HG03060 (cell line): ENCODE measurements at regions not wholly inside any gene's neighbourhood (a gene's known extent, or its start where the extent isn't known, plus 50 kb on each side); places are given as distances from the start of the nearest gene placed in this dataset.

Experiments used
- ATAC-seq: cut with Tn5 transposase; IDR thresholded peaks from one replicate; pipeline ENCODE4 v1.9.1; 2021; ENCODE audit warnings: low read depth, moderate number of reproducible peaks; ENCODE audit not compliant: unreplicated experiment

DNA sequence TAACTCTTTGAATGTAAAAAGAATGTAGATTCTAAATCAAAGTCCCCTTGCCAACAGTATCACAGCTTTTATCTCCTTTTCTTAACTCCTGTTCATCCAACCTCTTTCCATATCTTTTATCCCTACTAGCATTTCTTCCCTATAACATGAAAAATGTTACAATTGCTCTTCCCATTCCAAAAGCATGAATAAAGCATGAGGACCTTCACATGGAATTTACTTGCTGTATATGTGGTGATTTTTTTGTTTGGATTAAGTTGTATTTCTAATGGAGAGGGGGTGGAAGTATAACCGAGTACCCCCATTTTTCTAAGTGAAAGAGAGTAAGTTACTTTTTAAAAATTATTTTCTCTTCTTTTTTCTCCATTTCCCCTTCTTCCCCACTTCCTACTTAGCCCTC is 94.9 kb upstream of the RBBP8 start:
- no peak for ATAC-seq

DNA sequence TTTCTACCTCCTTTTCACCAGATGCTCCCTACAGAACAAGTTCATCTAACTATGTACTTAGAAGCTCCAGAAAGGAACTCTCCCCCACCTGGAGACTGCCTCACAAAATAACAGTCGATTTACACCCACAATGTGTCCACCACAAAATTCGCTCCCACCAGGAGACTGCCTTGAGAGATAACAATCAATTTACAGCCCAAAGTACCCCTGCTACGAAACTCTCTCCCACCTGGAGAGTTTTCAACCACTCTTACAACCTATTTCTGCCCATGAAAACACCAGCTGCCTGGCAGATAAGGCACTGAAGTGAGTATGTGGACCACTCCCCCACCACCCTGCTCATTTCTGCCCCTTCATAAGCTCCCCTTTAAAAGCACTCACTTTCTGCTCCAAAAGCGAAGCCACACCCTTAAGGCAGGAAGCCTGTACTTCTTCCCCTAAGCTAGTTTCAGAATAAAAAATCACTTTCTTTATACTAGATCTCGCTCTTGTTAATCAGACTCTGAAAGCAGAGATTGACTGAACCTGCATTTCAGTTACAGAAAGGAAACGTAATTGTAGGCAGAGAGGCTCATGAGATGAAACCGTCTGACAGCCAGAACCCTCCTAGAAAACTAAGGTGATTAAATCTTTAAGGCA is 94.4 kb upstream of the RBBP8 start:
- no peak for ATAC-seq

DNA sequence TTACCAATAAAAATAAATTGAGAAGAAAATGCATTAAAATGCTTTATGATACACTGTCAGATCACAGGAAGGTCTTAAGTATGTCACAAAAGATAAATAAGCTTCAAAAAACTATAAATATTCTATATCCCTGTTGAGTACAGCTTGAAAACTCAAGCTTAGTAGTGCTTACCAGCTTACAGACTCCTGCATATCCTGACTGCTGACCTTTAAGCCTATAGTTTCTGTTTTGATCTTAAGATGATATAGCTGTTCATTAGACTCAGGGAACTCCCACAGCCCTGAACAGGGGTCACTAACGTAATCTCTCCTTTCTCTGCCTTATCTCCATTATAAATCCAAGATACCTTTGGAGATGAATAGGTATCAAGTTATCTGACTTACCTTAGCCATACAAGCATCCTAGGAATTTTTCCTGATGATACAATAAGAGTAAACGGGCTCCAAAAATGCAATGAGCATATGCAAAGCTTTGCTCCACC is 93.7 kb upstream of the RBBP8 start:
- no peak for ATAC-seq

DNA sequence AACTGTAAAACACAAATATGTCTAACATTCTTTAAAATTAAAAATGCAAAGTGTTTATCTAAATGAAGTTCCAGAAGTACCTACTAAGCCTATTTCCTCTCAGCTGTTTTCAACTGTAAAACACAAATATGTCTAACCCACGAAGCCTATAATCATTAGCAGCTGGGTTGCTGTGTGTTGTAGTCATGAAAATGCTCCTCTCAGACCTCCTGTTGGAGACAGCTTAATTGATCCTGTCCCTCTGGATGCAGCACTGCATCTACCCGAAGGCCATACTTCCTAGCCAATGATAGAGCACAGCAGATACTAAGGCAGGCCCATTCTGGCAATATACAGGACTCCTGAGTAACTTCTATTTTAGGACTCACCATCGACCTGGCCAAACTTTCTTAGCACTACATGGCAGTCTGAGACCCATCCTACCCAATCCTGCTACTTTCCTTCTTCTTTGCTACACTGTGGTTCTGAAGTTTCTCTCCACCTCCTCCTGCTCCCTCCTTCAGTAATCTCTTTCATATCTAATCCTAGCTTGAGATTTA is 92.5 kb upstream of the RBBP8 start:
- ATAC-seq = no peak

DNA sequence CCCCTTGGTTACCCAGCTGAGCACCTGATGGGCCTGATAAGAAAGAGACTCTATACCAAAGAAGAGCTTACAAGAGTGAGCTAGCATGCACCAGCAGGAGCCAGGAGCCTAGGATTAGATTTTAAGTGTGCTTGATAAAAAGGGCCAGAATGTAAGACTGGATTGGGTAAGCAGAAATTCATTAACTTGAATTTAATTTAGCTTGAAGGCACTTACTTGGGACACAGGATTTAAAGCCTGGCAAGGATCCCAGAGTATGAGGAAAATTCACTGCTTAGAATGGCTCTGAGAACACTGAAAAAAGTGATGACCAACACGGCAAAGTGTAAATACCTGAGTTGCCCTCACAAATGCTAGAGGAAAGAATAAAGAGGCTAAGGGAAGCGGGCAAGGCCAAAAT is 91.3 kb upstream of the RBBP8 start:
- no peak for ATAC-seq

DNA sequence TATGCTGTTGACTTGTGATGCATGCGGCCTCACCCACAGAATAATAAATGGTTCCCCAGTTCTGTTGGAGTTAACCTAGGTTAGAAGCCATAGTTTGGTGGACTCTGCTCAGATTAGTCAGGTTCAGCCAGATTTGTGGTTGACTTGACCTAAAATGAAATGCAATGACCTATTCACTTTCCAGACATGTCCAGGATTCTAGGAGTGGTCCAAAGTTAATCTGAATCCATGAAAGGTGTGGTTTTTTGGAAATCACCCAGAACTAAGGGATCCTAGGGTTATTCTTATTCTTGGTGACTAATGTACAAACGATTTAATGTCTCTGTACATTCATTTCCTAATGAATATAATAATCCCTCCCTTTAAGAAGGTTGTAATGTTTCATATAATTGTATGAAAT is 88.9 kb upstream of the RBBP8 start:
- ATAC-seq = no peak

DNA sequence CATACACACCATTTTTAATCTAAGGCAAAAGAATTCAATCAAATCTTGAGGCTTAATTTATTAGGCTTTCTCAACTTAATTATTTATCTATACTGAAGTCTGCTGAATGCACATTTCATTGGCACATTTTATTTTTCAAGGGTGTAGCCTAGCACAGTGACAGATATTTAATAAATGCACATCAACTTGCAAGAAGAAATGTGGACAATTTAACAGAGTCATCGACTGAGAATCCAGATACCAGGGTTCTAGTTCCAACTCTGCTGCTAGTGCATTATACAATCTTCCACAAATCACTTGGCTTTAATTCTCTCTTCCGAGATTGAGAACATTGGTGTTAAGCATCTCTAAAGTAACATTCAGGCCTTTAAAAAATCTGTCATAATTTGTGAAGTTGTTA is 88.5 kb upstream of the RBBP8 start:
- no peak for ATAC-seq

DNA sequence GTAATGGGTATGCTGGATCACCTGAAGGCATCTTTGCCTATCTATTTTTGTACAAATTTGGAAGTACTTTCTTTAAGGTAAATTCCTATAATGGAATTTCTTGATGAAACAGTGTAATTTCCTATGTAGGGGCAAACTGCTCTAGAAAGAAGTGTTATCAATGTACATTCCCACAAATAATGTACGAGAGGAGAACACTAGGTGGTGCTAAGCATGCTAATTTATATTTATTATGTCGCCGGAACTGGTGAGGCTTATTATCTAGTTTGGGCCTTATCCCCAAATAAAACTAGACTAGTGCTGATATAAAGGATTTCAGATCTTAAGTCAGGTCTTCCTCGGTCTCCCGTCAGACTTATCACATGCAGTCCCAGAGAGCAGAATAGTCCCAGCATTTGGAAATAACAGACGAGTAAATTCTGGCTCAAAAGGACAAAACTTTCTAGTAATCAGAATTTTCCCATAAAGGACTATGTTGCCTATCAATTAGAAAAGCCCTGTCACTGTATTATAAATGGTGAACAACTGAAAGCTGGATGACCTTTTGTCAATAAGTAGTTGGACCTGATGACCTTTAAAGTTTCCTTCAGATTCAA is 86.9 kb upstream of the RBBP8 start:
- ATAC-seq = no peak

DNA sequence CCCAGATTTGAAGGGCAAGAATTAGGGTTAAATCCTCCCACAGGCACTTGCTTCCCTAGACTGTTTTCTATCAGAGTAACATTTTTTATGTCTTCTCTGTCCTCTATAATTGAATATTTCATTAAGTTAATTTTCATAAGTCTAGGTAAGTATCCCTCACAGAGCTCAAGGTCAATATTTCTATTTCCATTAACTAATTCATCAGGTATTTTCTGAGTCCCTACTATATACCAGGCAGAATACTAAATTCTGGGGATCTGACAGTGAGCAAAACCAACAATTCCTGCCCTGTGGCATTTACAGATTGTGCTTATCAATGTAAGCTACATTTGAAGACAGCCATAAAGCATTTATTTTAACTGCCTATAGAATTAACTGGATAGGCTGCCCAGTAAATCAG is 86.4 kb upstream of the RBBP8 start:
- no peak for ATAC-seq

DNA sequence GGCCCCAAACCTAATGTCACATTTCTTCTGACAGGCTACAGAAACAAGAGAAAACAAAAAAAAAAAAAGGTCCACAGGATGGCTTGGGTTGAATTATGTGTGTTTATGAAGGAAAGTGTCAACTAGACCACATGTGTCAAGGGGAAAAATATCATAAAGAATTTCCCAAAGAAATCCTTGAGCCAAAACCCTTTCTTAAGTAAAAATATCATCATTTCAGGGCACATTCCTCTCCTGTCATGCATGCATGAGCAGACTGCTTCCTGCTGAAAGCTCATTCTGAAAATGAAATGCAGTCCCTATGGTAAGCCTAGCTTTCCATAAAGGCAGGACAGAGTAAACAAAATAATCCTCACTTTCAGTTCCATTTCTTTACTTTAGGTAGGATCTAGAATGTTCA is 85.7 kb upstream of the RBBP8 start:
- no peak for ATAC-seq

DNA sequence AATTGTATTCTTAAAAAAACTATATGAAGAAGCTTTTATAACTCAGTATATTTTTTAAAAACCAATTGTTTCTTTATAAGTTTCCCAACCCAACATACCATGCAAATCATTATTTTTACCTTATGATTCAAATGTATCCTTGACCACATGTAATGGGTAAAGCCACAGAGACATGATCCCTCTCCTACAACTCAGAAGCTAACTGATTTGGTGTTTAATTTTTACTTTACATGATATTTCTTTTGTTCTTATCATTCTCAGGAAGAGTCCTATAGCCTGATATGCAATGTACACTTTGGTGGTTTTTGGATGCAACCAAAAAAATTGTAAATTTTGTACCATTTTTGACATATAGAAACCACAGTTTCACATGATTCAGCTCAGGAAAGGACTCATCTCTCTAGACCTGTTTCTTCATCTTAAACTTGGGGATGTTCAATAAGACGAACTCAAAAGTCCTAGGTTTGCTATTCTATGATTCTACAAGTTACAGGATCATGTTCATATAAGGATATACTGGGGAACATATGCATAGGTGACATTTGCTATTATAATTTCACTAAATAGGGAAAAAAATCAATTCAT is 85.2 kb upstream of the RBBP8 start:
- no peak for ATAC-seq

DNA sequence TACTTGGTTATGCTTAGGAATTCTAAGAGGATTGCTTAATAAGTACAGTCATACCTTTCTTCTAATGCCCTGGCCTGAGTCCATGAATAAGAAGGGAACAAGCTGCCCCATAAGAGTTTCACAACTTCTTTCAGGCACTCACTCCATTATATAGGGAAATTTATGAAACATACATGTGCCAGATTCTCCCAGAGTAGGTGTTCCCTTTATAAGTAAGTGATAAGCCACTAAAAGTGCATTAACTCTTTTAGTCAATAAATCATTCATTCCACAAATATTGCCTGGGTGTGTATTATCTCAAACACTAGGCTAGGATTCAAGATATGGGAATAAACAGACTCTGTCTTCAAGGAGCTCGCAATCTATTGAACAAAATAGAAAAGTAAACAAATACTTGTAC is 84.5 kb upstream of the RBBP8 start:
- no peak for ATAC-seq

DNA sequence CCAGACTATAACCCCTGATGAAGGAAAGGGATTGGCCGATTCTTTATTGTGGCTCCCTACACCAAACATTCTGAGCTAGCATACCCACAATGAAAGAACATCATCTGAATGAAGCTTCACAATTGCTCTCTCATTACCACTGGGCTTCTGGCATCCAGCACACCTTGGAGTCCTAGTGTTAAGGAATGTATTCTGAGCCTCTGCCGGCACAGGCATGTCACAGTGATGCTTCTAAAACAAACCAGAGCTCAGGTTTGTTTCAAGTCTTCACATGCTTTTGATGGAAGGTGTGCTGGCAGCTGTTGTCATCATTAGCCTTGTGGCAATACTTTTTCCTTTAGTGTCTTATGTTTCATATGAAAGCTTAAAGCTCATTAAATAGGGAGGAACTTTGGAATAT is 76.3 kb upstream of the RBBP8 start:
- ATAC-seq = no peak

DNA sequence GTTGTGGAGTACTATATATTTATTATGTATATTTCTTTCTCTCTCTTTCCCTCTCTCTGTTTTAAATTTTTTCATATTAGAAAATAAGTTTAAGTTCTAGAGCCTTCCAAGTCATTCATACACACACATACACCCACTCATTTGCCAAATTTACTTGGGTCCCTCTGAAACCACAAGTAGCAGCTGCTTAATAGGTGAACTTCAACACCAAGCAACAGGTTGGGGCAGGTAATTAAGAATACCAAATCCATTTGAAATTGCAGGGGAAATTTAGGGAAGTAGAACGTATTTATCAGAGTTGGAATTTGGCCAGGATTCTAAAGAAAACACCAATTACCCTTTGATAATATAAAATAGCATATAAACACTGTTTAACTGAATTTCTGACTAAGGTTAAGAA is 75.0 kb upstream of the RBBP8 start:
- ATAC-seq = no peak

DNA sequence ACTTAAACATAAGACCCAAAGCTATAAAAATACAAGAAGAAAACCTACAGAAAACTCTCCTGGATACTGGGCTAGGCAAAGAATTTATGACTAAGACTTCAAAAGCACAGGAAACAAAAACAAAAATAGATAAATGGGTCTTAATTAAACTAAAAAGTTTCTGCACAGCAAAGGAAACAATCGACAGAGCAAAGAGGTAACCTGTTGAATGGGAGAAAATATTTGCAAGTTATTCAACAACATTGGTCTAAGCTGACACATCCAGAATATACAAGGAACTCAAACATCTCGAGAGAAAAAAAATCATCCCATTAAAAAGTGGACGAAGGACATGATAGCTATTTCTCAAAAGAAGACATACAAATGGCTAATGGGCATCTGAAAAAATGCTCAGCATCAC is 72.3 kb upstream of the RBBP8 start:
- ATAC-seq = no peak

DNA sequence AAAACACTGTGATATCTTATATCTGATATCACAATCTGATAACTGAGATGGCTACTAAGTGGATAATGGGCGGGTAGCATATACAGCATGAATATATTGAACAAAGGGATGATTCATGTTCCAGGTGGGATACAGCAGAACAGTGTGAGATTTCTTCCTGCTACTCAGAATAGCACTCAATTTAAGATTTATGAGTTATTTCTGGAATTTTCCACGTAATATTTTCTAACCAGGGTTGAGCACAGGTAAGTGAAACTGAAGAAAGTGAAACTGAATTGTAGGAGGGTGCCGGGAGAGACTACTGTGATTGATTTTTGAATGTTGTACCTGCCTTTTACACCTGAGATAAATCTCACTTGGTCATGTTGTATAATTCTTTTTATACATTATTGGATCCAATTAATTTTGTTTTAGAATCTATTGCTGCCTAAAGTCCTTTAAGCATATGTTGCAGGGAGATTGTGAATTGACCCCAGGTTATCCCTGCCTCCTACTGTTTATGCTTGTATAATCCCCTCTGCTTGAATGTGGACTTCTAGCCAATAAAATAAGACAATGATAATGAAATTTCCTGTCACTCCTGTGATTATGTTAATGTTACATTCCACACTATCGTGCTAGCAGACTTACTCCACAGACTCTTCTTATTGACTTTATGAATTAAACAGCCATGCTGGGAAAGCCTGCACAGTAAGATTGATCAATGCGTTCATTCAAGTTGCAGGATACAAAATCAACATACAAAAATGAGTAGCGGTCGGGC is 67.6 kb upstream of the RBBP8 start:
- ATAC-seq = no peak

DNA sequence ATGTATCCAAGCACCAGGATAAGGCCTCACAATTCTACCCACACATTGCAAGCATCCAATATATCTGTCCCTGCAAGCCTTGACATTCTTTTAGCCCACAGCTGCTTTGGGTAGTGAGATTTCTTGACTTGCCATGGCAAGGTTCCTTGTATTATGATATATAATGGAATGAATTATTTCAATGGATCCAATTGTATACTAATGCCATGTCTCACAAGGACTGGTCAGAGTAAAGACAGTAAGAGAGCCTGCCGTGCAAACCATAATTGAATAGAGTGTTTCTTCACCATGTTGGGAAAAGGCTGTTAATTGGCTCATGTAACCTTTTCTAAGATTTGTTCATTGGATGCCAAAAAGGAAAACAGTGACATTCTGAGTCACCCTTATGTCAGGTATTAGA is 64.3 kb upstream of the RBBP8 start:
- ATAC-seq = no peak

DNA sequence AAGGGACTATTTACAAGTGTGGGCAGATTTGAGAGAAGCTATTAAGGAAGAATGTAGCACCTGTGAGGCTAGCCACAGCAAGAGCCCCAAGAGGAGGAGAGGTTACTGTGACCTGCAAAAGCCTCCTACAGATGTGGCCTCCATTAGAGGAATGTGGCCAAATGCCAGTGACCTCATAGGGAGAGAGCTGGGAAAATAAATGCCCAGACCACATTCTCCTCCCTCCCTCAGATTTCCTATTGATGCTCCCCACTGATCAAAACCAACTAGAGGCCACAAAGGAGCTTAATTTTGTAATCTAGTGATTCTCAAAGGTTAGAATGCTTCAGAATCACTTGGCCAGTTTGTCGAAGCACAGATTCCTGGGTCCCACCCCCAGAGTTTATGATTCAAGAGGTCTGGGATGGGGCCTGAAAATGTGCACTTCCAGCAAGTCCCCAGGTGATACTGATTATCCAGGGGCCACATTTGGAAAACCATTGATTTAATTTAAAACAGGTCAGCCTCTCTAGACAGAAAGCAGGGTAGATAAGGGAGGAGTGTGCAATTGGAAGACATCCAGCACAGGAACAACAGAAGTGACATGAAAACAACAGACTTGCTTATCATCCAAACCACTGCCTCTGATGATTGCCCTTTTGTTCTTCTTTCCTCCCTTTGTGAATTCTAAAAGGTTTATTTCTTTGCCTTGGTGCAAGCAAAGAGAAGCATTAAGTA is 61.2 kb upstream of the RBBP8 start:
- ATAC-seq = no peak

DNA sequence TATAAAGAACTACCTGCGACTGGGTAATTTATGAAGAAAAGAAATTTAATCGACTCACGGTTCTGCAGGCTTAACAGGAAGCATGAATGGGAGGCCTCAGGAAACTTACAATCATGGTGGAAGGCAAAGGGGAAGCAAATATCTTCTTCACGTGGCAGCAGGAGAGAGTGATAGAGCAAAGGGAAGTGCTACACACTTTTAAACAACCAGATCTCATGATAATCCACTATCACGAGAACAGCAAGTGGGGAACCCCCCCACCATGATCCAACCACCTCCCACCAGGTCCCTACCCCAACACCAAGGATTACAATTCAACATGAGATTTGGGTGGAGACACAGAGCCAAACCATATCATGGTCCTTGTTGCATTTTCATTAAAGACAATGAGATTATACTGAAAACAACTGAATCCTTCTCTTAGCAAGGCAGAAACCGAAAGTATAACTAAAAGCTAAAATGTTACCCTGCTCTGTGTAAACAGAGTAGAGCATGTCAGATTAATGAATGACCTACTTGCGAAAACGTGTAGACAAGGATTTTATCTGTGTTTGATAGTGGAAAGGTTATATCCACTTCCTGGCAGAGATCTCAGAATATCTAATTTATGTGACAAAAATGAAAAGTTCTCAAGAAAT is 60.1 kb upstream of the RBBP8 start:
- no peak for ATAC-seq

DNA sequence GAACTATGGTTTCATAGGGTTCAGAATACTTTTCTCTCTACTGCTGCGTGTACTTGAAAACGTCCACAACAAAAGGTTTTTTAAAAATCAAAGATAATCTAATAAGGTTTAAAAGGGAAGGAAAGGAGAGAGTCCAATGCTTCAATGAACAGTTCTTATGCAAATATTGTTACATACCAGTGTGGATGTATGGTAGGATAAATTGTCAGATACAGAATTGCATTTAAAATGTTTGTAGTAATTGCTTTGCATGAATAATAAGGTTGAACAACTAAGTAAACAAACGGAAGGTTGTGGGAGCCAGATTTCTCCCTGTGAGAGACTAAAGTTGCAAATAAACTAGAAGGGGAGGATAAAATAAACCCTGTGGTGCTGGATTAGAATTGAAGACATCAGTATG is 53.8 kb upstream of the RBBP8 start:
- no peak for ATAC-seq
